ENCODE measurements at regions not wholly inside any gene's neighbourhood (a gene's known extent, or its start where the extent isn't known, plus 50 kb on each side); places are given as distances from the start of the nearest gene placed in this dataset.

GRCh38 chr2:2699121-2699505, 368.0 kb upstream of the MYT1L start:
- no peak for DNase-seq (ENCODE audit: extremely low spot score)
- 67% methylated on average over 9 of the region's 9 CpGs for WGBS
- Histone ChIP-seq H3K4me1 (ENCODE audit: insufficient read depth) (no peaks in the 10 kb centered on the region), H3K4me3 (ENCODE audit: low read depth, low read length) (no peak overlapping the region), H3K36me3 (ENCODE audit: insufficient read depth) (no peaks in the 10 kb centered on the region), H3K27ac (ENCODE audit: low read depth) (no peak overlapping the region)

- Histone ChIP-seq H3K36me3 (ENCODE audit: insufficient read depth) (no peaks in the 10 kb centered on the region), H3K4me3 (ENCODE audit: low read depth, low read length) (no peak overlapping the region), H3K4me1 (ENCODE audit: insufficient read depth) (no peaks in the 10 kb centered on the region), H3K27ac (ENCODE audit: low read depth) (no peak overlapping the region)
- WGBS = 85% methylated on average over 24 of the region's 24 CpGs
- no peak for DNase-seq (ENCODE audit: extremely low spot score)
Measured at GRCh38 chr2:2698182-2699120, 367.4 kb upstream of the MYT1L start.

- Histone ChIP-seq H3K27ac (ENCODE audit: low read depth) (no peak overlapping the region), H3K4me1 (ENCODE audit: insufficient read depth) (no peaks in the 10 kb centered on the region), H3K4me3 (ENCODE audit: low read depth, low read length) (no peak overlapping the region), H3K36me3 (ENCODE audit: insufficient read depth) (no peaks in the 10 kb centered on the region)
- 89% methylated on average over 13 of the region's 13 CpGs for WGBS
- DNase-seq (ENCODE audit: extremely low spot score) = no peak
Measured at GRCh38 chr2:2696733-2697455, 365.8 kb upstream of the MYT1L start.

- 75% methylated on average over 5 of the region's 5 CpGs for WGBS
- H3K4me1 ChIP-seq (ENCODE audit: insufficient read depth) = no peaks in the 10 kb centered on the region
- H3K27ac ChIP-seq (ENCODE audit: low read depth) = no peak overlapping the region
- H3K36me3 ChIP-seq (ENCODE audit: insufficient read depth) = no peaks in the 10 kb centered on the region
- H3K4me3 ChIP-seq (ENCODE audit: low read depth, low read length) = no peak overlapping the region
- DNase-seq (ENCODE audit: extremely low spot score) = no peak
Measured at GRCh38 chr2:2696325-2696724, 365.2 kb upstream of the MYT1L start.

- 73% methylated on average over 13 of the region's 13 CpGs for WGBS
- H3K36me3 ChIP-seq (ENCODE audit: insufficient read depth) = no peaks in the 10 kb centered on the region
- DNase-seq (ENCODE audit: extremely low spot score) = no peak
Measured at GRCh38 chr2:2694746-2695145, 363.7 kb upstream of the MYT1L start.

GRCh38 chr2:2692599-2693389, 361.7 kb upstream of the MYT1L start:
- Histone ChIP-seq H3K36me3 (ENCODE audit: insufficient read depth) (no peaks in the 10 kb centered on the region), H3K4me3 (ENCODE audit: low read depth, low read length) (no peak overlapping the region), H3K27ac (ENCODE audit: low read depth) (no peak overlapping the region), H3K4me1 (ENCODE audit: insufficient read depth) (no peaks in the 10 kb centered on the region)
- WGBS = 86% methylated on average over 21 of the region's 21 CpGs
- DNase-seq (ENCODE audit: extremely low spot score) = no peak

More at GRCh38 chr2:2694746-2695145, 363.7 kb upstream of the MYT1L start:
- Histone ChIP-seq H3K27ac (ENCODE audit: low read depth) (no peak overlapping the region), H3K4me1 (ENCODE audit: insufficient read depth) (no peaks in the 10 kb centered on the region), H3K4me3 (ENCODE audit: low read depth, low read length) (no peak overlapping the region)

- H3K27ac ChIP-seq (ENCODE audit: low read depth) = no peak overlapping the region
- no peak overlapping the region for H3K4me3 ChIP-seq (ENCODE audit: low read depth, low read length)
- no peak for DNase-seq (ENCODE audit: extremely low spot score)
- H3K36me3 ChIP-seq (ENCODE audit: insufficient read depth) = no peaks in the 10 kb centered on the region
- WGBS = 92% methylated on average over 10 of the region's 10 CpGs
- H3K4me1 ChIP-seq (ENCODE audit: insufficient read depth) = no peaks in the 10 kb centered on the region
Measured at GRCh38 chr2:2691419-2691818, 360.3 kb upstream of the MYT1L start.

- DNase-seq (ENCODE audit: extremely low spot score) = no peak
- no peak overlapping the region for H3K4me3 ChIP-seq (ENCODE audit: low read depth, low read length)
- no peaks in the 10 kb centered on the region for H3K36me3 ChIP-seq (ENCODE audit: insufficient read depth)
- no peaks in the 10 kb centered on the region for H3K4me1 ChIP-seq (ENCODE audit: insufficient read depth)
- WGBS = 79% methylated on average over 4 of the region's 4 CpGs
- H3K27ac ChIP-seq (ENCODE audit: low read depth) = no peak overlapping the region
Measured at GRCh38 chr2:2690985-2691384, 359.9 kb upstream of the MYT1L start.

GRCh38 chr2:2689306-2689705, 358.2 kb upstream of the MYT1L start:
- Histone ChIP-seq H3K27ac (ENCODE audit: low read depth) (no peak overlapping the region), H3K36me3 (ENCODE audit: insufficient read depth) (no peaks in the 10 kb centered on the region), H3K4me3 (ENCODE audit: low read depth, low read length) (no peak overlapping the region), H3K4me1 (ENCODE audit: insufficient read depth) (no peaks in the 10 kb centered on the region)
- DNase-seq (ENCODE audit: extremely low spot score) = no peak
- WGBS = 92% methylated on average over 12 of the region's 12 CpGs

- no peak overlapping the region for H3K27ac ChIP-seq (ENCODE audit: low read depth)
- no peak overlapping the region for H3K4me3 ChIP-seq (ENCODE audit: low read depth, low read length)
- DNase-seq (ENCODE audit: extremely low spot score) = no peak
- H3K4me1 ChIP-seq (ENCODE audit: insufficient read depth) = no peaks in the 10 kb centered on the region
- no peaks in the 10 kb centered on the region for H3K36me3 ChIP-seq (ENCODE audit: insufficient read depth)
- 75% methylated on average over 6 of the region's 6 CpGs for WGBS
Measured at GRCh38 chr2:2688254-2688653, 357.2 kb upstream of the MYT1L start.

- Histone ChIP-seq H3K4me1 (ENCODE audit: insufficient read depth) (no peaks in the 10 kb centered on the region), H3K27ac (ENCODE audit: low read depth) (no peak overlapping the region), H3K36me3 (ENCODE audit: insufficient read depth) (no peaks in the 10 kb centered on the region), H3K4me3 (ENCODE audit: low read depth, low read length) (no peak overlapping the region)
- DNase-seq (ENCODE audit: extremely low spot score) = no peak
- WGBS = 81% methylated on average over 5 of the region's 5 CpGs
Measured at GRCh38 chr2:2687745-2688144, 356.7 kb upstream of the MYT1L start.

- WGBS = 45% methylated on average over 9 of the region's 9 CpGs
- no peak for DNase-seq (ENCODE audit: extremely low spot score)
- H3K36me3 ChIP-seq (ENCODE audit: insufficient read depth) = no peaks in the 10 kb centered on the region
- H3K4me1 ChIP-seq (ENCODE audit: insufficient read depth) = no peaks in the 10 kb centered on the region
- no peak overlapping the region for H3K4me3 ChIP-seq (ENCODE audit: low read depth, low read length)
- no peak overlapping the region for H3K27ac ChIP-seq (ENCODE audit: low read depth)
Measured at GRCh38 chr2:2686222-2686621, 355.1 kb upstream of the MYT1L start.

- H3K4me3 ChIP-seq (ENCODE audit: low read depth, low read length) = no peak overlapping the region
- H3K27ac ChIP-seq (ENCODE audit: low read depth) = no peak overlapping the region
- H3K4me1 ChIP-seq (ENCODE audit: insufficient read depth) = no peaks in the 10 kb centered on the region
- no peaks in the 10 kb centered on the region for H3K36me3 ChIP-seq (ENCODE audit: insufficient read depth)
- 34% methylated on average over 9 of the region's 9 CpGs for WGBS
- no peak for DNase-seq (ENCODE audit: extremely low spot score)
Measured at GRCh38 chr2:2683606-2684224, 352.6 kb upstream of the MYT1L start.
